ENCODE measurements at regions not wholly inside any gene's neighbourhood (a gene's known extent, or its start where the extent isn't known, plus 50 kb on each side); places are given as distances from the start of the nearest gene placed in this dataset.

DNA sequence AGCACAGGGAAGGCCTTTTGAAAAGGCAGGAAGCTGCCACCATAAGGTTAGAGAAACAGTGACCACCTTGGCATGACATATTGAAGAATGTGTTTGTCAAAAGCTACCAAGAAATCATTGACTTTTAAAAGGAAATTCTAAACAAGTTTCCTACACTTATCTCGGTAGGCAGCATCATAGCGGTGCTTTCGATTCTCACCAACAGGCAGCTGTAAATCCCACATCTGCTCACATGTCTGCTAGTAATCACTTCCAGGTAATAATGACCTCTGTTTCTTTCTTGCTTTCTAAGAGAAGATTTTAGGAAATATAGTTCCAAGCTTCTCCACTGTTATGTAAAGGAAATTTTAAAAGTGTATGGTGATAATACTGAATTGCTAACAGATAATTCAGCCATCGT lies 821.1 kb upstream of the FOXG1 start:
- DNase-seq (ENCODE audit: low spot score) = no peak

- no peak for DNase-seq (ENCODE audit: low spot score)
Observed at GRCh38 chr14:27958757-27959156, 807.8 kb upstream of the FOXG1 start.

GRCh38 chr14:27995691-27996090 lies 770.9 kb upstream of the FOXG1 start:
- no peak for DNase-seq (ENCODE audit: low spot score)

GRCh38 chr14:28001002-28001401 lies 765.6 kb upstream of the FOXG1 start:
- no peak for DNase-seq (ENCODE audit: low spot score)

- peak; percentile 1 for DNase-seq (ENCODE audit: low spot score)
Observed at GRCh38 chr14:28012629-28013415, 753.8 kb upstream of the FOXG1 start.

- no peak for DNase-seq (ENCODE audit: low spot score)
Observed at GRCh38 chr14:28020112-28020511, 746.5 kb upstream of the FOXG1 start.

DNA sequence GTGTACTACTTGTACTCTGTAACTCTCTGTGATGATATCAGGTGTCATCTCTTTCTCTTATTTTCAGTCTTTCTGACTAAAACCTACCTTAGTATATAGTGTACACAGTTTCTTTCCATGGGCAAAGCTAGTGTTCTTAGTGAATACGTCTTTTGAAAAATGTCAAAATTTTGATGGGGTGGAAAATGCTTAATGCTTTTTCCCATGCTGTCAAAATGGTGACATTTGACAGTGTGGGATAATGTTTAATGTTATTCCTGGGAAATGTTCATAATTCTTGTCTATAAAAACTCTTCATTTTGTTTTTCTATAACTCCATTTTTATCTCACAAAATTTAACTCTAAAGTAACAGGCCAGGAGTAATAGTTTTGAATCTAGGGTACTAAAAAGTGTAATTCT lies 742.7 kb upstream of the FOXG1 start:
- DNase-seq (ENCODE audit: low spot score) = no peak

GRCh38 chr14:28052251-28052650 lies 714.3 kb upstream of the FOXG1 start:
- no peak for DNase-seq (ENCODE audit: low spot score)

DNA sequence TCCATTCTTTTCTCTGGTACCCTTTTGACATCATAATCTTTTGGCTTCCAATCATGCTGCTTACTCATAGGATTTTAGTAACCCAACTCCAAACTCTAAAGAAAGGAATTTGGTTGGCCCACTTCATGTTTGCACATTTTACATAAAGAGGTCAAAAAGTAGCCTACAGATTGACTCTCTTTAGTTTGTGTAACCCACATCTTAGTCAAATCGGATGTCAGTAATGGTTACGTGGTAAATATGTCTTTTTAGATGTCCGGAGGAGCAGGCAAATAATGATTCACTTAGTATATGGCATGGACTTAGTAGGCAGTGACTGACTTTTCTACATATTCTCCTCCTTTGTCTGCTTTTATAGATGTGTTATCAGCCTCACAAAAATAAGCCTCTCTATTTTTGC lies 711.6 kb upstream of the FOXG1 start:
- DNase-seq (ENCODE audit: low spot score) = no peak

- peak; percentile 1 for DNase-seq (ENCODE audit: low spot score)
Observed at GRCh38 chr14:28057359-28058296, 709.0 kb upstream of the FOXG1 start.

GRCh38 chr14:28059254-28059653 lies 707.3 kb upstream of the FOXG1 start:
- no peak for DNase-seq (ENCODE audit: low spot score)

DNA sequence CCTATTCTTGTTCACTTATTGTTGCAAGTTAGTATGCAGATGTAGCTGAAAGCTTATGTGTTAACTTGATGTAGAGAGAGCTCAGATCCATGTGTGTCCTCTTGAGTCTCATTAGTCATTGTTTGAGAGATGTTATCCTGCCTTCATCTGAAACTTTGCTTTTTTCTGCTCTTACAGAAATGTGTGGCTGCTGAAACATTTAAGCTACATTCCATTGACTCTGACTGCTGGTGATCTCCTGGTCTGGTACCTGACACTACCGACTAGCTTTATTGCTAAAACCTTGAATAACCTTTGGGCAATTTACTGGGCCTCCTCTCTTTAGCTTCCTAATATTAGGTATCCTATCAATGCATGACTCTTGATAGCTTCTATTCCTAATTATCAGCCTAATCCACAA lies 705.6 kb upstream of the FOXG1 start:
- DNase-seq (ENCODE audit: low spot score) = no peak

DNA sequence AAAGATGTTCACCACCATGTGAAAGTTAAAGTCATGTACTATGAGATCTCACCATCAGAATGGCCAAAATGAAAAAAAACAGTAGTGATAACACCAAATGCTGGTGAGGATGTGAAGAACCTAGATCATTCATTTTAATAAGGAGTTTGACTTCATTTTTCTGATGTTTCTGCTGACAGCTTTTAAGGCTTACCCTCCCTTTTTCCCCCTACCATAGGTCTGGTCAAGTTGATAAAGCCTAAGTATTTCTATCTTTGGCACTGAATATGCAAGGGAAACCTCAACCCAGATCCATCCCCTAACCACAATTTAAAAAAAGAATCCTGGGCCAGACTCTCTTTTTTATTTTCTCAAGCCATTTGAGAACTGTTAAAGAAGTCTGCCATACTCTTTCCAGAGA lies 689.6 kb upstream of the FOXG1 start:
- DNase-seq (ENCODE audit: low spot score) = no peak

DNA sequence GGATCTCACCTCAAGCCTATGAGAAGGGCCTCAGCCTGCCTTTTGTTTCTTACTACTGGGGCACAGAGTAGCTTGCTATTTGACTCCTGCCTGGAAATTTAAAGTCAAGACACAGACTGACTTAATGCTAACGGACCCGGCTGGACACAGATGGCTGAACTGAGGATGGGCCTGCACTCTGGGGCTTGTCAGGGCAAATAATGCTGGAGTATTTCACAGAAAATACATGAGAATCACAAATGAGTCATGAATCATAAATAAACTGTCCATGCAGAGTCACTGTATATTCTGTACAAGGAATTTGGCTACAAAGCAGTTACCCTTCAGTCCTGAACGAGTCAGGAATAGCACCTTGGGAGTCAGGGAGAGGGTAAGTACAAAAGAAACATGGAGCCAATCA lies 683.2 kb upstream of the FOXG1 start:
- DNase-seq (ENCODE audit: low spot score) = no peak

DNA sequence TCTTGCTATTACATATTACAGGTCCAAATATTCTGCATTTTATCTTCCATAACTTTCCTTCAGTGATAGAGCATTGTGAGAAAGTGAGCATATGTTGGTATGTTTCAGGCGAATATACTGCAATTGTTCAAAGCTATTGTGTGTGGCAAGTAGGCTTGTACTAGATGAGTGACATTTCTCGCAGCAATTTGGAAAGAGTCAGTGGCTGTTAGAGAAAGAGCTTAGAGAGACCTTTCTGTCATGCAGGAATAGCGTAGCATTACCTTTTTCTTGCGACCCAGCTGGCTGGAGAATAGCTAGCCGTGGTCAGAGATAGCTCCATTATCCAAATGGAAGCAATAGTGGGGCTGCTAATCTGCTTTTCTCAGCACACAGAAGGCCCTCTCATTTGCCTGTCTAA lies 678.5 kb upstream of the FOXG1 start:
- no peak for DNase-seq (ENCODE audit: low spot score)

GRCh38 chr14:28097585-28097984 lies 669.0 kb upstream of the FOXG1 start:
- DNase-seq (ENCODE audit: low spot score) = no peak

GRCh38 chr14:28098856-28099255 lies 667.7 kb upstream of the FOXG1 start:
- no peak for DNase-seq (ENCODE audit: low spot score)

- DNase-seq (ENCODE audit: low spot score) = no peak
Observed at GRCh38 chr14:28102001-28102400, 664.6 kb upstream of the FOXG1 start.

- DNase-seq (ENCODE audit: low spot score) = no peak
Observed at GRCh38 chr14:28102814-28103213, 663.8 kb upstream of the FOXG1 start.

DNA sequence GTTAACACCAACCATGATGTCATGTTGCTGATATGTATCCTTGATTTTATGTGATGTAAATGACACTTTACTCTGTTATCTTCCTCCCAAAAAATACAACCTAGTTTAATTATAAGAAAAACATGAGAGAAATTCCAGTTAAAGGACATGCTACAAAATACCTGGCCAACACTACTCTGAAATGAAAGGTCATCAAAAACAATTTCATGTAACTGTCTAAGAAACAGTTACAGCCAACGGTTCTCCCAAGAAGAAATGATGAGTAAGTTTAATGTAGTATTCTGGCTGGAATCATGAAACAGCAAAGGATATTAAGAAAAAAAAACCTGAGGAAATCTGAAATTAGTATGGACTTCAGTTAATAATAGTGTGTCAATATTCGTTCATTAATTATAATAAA lies 653.3 kb upstream of the FOXG1 start:
- DNase-seq (ENCODE audit: low spot score) = no peak

GRCh38 chr14:28116716-28117115 lies 649.9 kb upstream of the FOXG1 start:
- no peak for DNase-seq (ENCODE audit: low spot score)

GRCh38 chr14:28119849-28120248 lies 646.7 kb upstream of the FOXG1 start:
- DNase-seq (ENCODE audit: low spot score) = peak; percentile 19

GRCh38 chr14:28120391-28120790 lies 646.2 kb upstream of the FOXG1 start:
- no peak for DNase-seq (ENCODE audit: low spot score)

Measured in SW480 (cell line).